KG1 (cell line): ENCODE measurements at regions not wholly inside any gene's neighbourhood (a gene's known extent, or its start where the extent isn't known, plus 50 kb on each side); places are given as distances from the start of the nearest gene placed in this dataset.
"Not testable (repeated sequence)": the region's sequence is repeated elsewhere in the genome, so short reads cannot be mapped to it uniquely, and the experiment has no call there.

Source experiments
- DNase-seq: peaks from one replicate; lab custom pipeline; 2025; lab: John Stamatoyannopoulos, UW

GRCh38 chr2:52463457-52463856 lies 1304.1 kb upstream of the CHAC2 start:
- DNase-seq, result no peak

GRCh38 chr2:52456561-52457377 lies 1310.8 kb upstream of the CHAC2 start:
- no peak for DNase-seq

GRCh38 chr2:52454962-52455361 lies 1312.6 kb upstream of the CHAC2 start:
- no peak for DNase-seq

GRCh38 chr2:52452201-52452600 lies 1315.4 kb upstream of the CHAC2 start:
- DNase-seq, result no peak

GRCh38 chr2:52445686-52446085 lies 1321.9 kb upstream of the CHAC2 start:
- no peak for DNase-seq

- DNase-seq, result no peak
These were observed 1336.2 kb upstream of the CHAC2 start for GRCh38 chr2:52431352-52431760.

GRCh38 chr2:52429740-52430139 lies 1337.9 kb upstream of the CHAC2 start:
- DNase-seq, result no peak

GRCh38 chr2:52429171-52429570 lies 1338.4 kb upstream of the CHAC2 start:
- no peak for DNase-seq

GRCh38 chr2:52428224-52428623 lies 1339.4 kb upstream of the CHAC2 start:
- no peak for DNase-seq

GRCh38 chr2:52423655-52424054 lies 1343.9 kb upstream of the CHAC2 start:
- DNase-seq, result no peak

- DNase-seq, result no peak
These were observed 1344.5 kb upstream of the CHAC2 start for GRCh38 chr2:52423111-52423510.

- DNase-seq, result no peak
These were observed 1351.3 kb upstream of the CHAC2 start for GRCh38 chr2:52416340-52416739.

- DNase-seq, result no peak
These were observed 1352.9 kb upstream of the CHAC2 start for GRCh38 chr2:52414561-52415295.

- DNase-seq, result not testable (repeated sequence)
These were observed 1358.1 kb upstream of the CHAC2 start for GRCh38 chr2:52409308-52410118.

- DNase-seq, result no peak
These were observed 1361.6 kb upstream of the CHAC2 start for GRCh38 chr2:52405980-52406379.

GRCh38 chr2:52404866-52405265 lies 1362.7 kb upstream of the CHAC2 start:
- DNase-seq, result no peak

GRCh38 chr2:52404046-52404445 lies 1363.6 kb upstream of the CHAC2 start:
- DNase-seq, result no peak

GRCh38 chr2:52402128-52402527 lies 1365.5 kb upstream of the CHAC2 start:
- DNase-seq, result no peak

GRCh38 chr2:52396836-52397235 lies 1364.9 kb upstream of the NRXN1 start:
- DNase-seq, result no peak

GRCh38 chr2:52395912-52396311 lies 1364.0 kb upstream of the NRXN1 start:
- no peak for DNase-seq

GRCh38 chr2:52391621-52392020 lies 1359.7 kb upstream of the NRXN1 start:
- no peak for DNase-seq

GRCh38 chr2:52390651-52391050 lies 1358.7 kb upstream of the NRXN1 start:
- no peak for DNase-seq
